M059J (cell line): ENCODE measurements at regions not wholly inside any gene's neighbourhood (a gene's known extent, or its start where the extent isn't known, plus 50 kb on each side); places are given as distances from the start of the nearest gene placed in this dataset.
A peak's percentile ranks its signal among the peaks of the same experiment; 100 is the strongest.

Source experiments
- DNase-seq: peaks from one replicate; pipeline ENCODE4 v3.0.0-alpha.2; 2012; ENCODE audit warnings: low read depth

DNA sequence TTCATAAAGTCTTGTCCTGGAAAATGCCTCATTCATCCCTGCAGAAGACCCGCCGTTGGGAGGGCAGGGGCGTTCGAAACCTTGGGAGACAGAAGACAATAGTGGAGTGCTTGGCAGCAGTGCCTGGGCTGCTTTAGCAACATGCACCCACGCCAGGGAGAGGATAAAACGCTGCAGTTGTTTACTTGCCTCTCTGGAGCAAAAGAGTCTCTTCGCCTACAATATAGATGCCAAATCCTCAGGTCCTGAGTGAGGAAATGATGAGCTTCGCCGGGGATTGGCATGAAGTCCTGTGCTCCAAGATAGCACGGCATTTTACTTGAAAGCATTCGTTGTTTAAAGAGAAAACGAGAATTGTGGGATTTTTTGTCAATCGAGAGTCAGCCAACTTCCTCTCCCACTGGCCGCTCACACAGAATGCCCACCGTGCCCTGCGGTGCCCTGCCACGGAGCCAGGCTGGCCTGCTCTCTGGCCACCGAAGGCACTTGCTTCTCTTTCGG is 152.5 kb upstream of the POU3F3 start:
- DNase-seq, result no peak

DNA sequence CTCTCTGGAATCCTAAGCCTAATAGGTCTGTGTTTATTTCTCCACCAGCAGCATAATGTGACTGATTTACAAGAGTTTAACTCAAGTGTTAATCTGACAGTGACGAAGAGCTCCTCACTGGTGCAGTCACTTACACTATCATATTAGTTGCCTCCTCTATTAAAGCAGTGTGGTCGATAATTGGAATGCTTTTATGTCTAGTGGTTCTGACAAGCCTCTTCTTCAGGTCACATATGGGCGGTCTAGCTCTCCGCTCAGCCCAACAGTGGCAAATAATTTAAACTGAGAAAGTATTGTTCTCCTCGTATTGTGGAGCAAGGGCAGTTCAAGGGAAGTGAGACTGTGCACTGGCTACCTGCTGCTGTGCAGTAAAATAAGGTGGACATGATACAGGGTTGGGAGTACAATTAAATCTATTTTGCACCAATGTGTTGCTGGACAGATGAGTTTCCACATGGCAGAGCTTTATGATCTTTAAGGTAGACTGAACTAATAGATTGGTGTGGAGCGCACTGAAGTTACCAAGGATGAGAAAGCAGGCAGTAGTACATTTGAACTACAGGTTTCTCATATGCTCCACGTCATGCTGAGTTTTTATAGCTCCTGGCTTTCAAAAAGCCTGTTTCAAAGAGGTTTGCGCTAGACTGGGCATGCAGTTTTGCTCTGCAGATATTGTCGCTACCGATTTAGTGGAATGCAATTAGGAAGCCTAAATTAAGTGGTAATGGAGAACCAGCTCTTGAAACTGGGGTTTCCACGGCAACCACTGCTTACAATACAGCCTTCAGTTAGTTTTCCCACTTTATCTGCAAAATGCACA is 151.7 kb upstream of the POU3F3 start:
- no peak for DNase-seq

DNA sequence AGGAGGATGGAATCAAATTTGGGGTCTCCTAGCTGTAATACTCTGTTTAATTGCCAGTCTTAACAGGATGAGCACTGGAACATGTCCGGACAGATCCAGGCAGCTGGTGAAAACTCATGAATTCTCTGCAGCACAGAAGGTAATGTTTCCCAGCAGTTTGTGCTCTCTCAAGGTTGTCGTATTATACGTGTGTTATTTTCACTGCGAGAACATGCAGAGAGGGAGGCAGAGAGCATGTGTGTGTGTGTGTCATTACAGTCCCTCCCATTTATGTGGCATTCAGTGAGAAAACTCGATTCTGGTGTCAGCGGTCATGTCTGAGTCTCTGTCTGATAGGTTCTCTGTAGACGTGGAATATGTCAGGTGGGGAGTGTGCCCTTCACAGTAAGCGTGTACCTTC is 150.2 kb upstream of the POU3F3 start:
- DNase-seq, result no peak

DNA sequence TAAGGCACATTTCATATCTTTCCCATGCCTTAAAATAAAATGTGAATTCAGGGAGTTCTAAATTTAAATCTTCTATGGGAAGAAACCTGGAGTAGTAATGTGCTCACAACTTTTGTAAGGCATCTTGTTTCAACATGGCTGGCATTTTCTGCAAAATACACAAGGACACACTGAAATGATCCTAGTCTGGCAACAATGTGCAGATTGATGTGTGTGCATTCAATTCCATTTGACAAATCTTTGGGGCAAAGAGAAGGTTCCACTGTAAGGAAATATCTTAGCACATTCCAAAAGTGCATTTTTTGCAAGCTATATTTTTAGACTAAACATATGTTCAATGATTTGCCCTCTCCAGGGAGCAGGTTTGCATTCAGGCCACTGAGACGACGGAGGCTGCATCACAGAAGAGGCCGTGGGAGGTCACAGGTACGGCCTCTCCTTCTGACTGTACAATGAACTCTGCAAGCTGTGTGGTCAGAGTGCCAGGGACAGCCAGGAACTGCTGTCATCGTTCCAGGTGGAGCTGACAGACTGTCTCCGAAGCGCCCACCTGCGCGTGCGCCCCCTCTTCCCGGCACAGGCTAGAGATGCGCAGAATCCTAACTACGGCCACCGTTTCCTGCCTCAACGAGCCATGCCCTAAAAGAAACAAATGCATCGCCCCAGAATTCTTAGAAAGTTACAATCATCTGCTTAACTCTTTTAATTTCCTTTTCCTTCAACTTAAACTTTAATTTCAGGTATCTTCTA is 149.2 kb upstream of the POU3F3 start:
- no peak for DNase-seq

DNA sequence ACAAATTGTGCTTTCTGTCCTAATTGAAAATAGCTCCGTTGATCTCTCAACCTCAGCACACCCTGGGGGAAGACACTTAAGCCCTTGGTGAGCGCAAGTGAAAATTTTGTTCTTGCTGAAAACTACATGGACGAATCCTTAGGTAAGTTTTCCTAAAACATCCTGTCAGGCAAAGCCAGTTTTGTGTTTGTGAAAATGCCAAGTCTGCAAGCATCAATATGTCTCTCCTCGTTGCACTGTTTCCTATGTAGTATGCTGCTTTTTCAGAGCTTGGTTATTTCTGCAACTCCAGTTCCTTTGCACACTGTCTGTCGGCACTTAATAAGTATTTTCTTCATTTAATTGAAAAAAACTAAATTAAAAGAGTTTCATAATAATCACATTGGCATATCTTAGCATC is 146.9 kb upstream of the POU3F3 start:
- DNase-seq, result no peak

- no peak for DNase-seq
Observed at GRCh38 chr2:104708967-104709366, 144.9 kb upstream of the POU3F3 start.

DNA sequence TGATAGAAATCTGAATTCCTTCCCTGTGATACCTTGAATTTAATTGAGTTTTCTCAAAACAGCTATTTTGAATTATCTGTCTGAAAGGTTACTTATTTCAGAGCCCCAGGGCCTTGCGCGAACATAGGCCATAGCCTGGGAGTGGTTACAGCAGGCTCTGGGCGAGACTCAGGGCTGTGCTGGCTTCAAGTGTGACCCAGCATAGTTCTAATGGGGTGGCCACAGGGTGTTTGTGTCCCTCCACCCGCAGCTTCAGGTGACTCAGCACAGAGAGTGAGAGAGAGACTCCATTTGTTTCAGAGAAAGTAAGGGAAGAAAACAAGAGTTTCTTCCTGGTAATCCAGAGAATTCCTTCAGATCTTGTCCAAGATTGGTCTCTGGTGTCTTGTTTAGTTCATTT is 137.9 kb upstream of the POU3F3 start:
- DNase-seq, result no peak

DNA sequence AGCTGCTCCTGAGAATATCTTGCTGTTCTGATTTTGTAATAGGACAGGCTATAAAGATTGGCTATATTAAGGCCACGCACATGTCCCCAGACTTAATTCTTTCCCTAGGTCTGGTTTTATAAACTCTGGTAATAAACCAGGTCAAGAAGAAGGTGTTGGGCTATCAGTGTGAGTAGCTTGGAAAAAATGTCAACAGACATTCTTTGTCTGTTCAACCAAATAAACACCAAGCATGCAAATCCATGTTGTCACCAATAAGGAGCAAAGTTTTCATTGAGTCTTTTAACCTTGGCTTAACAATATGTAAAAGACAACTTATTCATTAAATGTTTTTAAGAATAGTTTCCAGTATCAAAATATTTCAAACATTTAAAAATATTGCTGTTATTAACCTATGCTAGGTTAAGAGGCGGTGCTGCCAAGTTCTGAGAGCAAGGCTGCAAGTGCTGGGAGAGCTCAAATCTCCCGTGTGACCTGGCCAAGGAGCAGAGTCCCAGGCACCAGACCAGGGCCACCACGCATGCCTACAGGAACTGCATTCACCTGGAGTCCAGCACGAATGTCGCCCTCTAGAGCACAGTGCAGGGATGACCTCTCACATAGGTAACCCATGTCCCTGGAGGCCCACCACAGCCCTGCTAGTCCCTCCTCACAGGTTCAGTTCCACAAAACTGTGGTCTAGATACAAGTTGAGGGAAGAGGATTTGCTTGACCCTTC is 120.5 kb upstream of the POU3F3 start:
- peak; percentile 2 for DNase-seq

- peak; percentile 7 for DNase-seq
Observed at GRCh38 chr2:104734937-104735586, 118.9 kb upstream of the POU3F3 start.

DNA sequence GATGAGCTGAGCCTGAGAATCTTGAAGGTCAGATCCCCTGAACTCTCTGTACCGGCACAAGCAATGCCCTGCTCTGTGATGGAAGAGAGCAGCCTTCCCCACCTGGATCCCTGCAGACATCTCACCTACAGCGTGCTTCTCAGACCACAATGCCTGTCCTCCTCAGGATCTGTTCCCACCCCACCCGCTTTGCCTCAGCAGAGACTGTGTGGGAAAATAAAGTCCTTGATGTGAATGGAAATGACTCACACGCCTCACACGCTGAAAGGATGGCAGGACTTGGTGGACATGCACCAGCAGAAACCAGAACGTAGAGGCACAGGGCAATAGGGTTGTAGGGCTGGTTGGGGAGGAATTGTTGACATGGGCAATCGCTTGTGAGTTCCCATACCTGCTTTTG is 117.9 kb upstream of the POU3F3 start:
- no peak for DNase-seq

DNA sequence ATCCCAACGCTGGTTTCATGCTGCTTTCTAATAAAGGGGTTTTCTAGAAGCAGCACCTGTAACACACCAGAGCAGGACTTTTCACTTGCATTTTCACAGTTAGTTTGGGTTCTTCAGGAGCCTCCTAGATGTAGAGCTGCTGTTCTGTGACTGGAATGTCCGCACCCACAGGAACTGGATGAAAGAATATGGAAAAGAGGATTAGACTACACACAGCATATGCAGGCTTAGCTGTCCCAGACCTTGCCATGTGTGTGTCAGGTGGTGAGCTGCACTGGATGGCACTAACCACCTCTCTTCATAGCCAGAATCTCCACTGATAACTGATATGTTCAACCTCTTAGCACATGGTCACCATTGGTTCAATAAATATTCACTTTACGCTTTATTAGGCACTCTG is 112.1 kb upstream of the POU3F3 start:
- DNase-seq, result no peak

GRCh38 chr2:104744537-104744936 is 109.4 kb upstream of the POU3F3 start:
- peak; percentile 3 for DNase-seq

DNA sequence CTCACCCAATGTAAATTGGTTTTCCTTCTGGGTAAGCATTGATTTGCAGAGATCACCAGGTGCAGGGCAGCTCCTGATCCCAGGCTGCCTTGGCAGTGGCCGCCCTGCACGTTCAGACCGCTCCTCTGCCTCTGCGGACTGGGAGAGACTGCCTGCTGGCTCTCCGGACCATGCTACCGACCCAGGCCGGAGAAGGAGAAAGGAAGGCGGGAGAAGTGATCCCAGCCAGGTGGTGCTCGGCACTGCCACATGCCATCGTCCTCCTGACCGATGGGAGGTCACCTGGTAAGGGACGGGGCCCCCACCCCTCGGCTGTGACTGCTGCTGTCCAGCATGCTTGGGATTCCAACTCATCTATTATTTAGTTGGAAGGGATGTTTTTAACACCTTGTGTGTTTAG is 108.1 kb upstream of the POU3F3 start:
- no peak for DNase-seq

GRCh38 chr2:104746299-104746698 is 107.6 kb upstream of the POU3F3 start:
- no peak for DNase-seq

GRCh38 chr2:104746858-104747257 is 107.1 kb upstream of the POU3F3 start:
- no peak for DNase-seq

GRCh38 chr2:104749856-104750460 is 104.0 kb upstream of the POU3F3 start:
- DNase-seq, result no peak

DNA sequence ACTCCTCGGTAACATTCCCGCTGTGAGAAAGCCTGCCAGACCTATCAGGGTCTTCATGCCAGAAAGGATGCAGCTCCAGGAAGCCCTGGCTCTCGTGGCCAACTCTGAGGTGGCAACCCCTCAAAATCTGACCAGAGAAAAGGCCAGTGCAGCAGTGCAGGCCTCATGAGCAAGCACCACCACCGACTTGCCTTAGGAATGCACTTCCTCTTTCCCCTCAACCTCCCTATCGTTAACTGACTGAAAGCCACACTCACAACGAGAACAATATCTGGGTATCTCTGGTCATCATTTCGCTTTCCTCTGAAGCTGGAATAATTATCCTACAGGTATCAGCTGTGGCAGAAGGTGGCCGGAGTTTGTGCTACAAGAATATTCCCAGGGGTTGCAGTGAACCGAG is 101.4 kb upstream of the POU3F3 start:
- no peak for DNase-seq

DNA sequence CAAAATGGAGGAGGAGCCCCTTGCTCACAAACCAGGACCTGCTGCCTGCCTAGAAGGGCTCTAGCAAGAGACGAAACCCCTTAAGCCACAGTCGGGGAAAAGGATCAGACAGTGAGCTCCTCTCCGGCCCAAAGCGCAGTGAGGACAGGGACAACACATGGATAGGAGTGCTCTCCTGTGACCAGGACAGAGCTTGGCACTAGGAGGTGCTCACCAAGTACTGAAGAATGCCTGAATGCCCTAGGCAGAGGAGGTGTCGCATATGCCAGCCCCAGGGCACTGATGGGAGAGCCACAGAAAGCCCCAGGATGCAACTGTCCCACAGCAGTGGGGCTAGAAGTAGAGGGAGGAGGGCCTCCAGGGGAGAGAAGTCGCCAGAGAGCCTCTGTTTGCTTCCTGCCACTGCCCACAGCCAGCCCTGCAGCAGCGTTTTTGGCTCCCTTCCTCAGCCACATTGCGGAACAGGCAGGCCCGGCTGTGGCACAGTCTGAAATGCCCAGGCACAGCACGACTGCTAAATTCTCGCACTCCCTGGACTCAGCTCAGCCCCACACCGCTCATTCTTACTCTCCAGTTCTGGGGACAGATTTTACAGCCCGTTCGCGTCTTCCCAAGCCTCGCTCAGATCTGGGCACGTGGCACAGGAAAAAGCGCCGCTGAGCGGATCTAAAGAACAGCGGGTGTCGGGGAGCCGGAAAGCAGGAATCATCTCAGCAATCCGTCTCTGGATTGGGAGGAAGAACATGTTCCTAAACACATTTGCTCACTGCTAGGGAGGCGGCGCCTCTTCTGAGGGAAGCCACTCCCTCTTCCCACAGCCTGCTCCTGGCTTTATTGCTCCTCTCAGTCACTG is 98.7 kb upstream of the POU3F3 start:
- DNase-seq, result peak; percentile 14

- DNase-seq, result no peak
Observed at GRCh38 chr2:104756118-104756517, 97.8 kb upstream of the POU3F3 start.

DNA sequence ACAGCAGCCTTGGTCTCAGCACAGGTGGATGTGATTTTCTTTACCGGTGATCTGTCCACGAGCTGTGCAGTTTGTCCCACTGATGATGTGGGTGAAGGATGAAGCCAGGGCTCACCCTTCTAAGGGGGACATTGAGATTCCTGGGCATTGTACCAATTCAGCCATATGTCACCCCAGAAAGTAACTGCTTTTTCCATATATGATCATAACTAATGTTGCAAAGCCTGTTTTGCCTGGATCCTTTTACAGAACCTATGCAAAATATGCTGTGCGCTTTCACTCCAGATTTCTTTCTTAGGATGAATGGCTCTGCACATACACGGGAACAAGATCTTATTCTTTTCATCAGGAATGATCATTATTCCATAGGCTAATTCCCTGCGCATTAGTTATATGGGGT is 96.9 kb upstream of the POU3F3 start:
- DNase-seq, result no peak

DNA sequence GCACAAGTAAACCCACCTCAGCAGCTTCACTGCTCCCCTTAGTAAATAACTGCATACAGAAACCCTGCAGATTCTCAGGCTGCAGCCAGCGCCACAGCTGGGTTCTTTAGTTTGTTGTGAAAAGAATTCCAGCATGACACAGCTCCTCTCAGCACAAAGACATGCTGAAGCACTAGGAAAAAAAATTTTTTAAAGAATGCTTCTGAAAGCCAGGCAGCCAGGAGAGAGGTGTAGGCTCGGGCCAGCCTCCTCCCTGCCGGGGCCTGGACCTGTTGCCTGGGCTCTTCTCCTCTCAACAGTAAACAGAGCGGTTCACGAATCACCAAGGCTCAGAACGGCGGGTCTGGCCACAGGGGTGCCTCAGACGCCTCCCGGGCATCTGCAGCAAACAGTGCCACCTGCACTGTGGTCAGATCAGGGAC is 95.7 kb upstream of the POU3F3 start:
- peak; percentile 28 for DNase-seq
